Esophagus squamous epithelium (tissue), 5 donors: ENCODE measurements at regions not wholly inside any gene's neighbourhood (a gene's known extent, or its start where the extent isn't known, plus 50 kb on each side); places are given as distances from the start of the nearest gene placed in this dataset.

Experiments used
- DNase-seq: peaks from one replicate; lab custom pipeline; 2025; lab: John Stamatoyannopoulos, UW
- H3K27ac ChIP-seq, 4 donors: fragments of 200-600 bp; sonication (generic); one replicate each; pipeline ENCODE4 v1.5.1; 2016 to 2019; ENCODE audit warnings: mild to moderate bottlenecking in 1 of 4
- H3K27me3 ChIP-seq, 4 donors: fragments of 200-600 bp; sonication (generic); 1 replicate in 3 of 4; 2 replicates in 1 of 4; pipeline versions ENCODE4 v1.5.1 to v1.6.0; 2017 to 2021; ENCODE audit warnings: antibody characterized with exemption in 1 of 4
- H3K36me3 ChIP-seq, 3 donors: fragments of 200-600 bp; sonication (generic); one replicate each; pipeline ENCODE4 v1.5.1; 2016 to 2019
- H3K4me1 ChIP-seq, 3 donors: fragments of 200-600 bp; sonication (generic); one replicate each; pipeline ENCODE4 v1.5.1; 2017 to 2019
- H3K4me3 ChIP-seq, 4 donors: fragments of 200-600 bp; sonication (generic); 1 replicate in 3 of 4; 2 replicates in 1 of 4; pipeline ENCODE4 v1.5.1; 2016 to 2019; ENCODE audit warnings: mild to moderate bottlenecking in 2 of 4, moderate library complexity in 1 of 4
- H3K9me3 ChIP-seq, 3 donors: fragments of 200-600 bp; sonication (generic); one replicate each; pipeline ENCODE4 v1.5.1; 2016 to 2019
- CTCF ChIP-seq, 6 experiments: fragments of 450-650 bp in 4 of 6; fragments of 200-600 bp in 2 of 6; sonication (generic) in 2 of 6; IDR thresholded peaks; one replicate each; pipeline ENCODE4 v1.5.1; 2016 to 2019; ENCODE audit warnings: antibody characterized with exemption in 6 of 6, mild to moderate bottlenecking in 4 of 6, moderate library complexity in 4 of 6
- POLR2A ChIP-seq, 4 donors: fragments of 450-650 bp; IDR thresholded peaks; one replicate each; pipeline ENCODE4 v1.6.1; 2017; ENCODE audit warnings: antibody characterized with exemption in 4 of 4, mild to moderate bottlenecking in 4 of 4, moderate library complexity in 3 of 4
- WGBS, 2 donors: methylation state at CpG; one replicate each; pipeline ENCODE4 v1.1.5; 2018; 5-methylcytosine and 5-hydroxymethylcytosine counted together
- intact Hi-C: fragments of 100-400 bp; cut with DNase I; formaldehyde crosslinking; loops from one replicate; pipeline ENCODE4 v1.15.0; 2022
- donor health status: DM: yes; HTN: yes; CAD: no.

GRCh38 chr6:92473056-92473455 lies 946.3 kb downstream of the EPHA7 start:
- TF ChIP-seq POLR2A (IDR thresholded peaks at IDR 0.05) (no peak), CTCF (IDR thresholded peaks at IDR 0.05) (no peak)
- Histone ChIP-seq H3K27ac (no peak overlapping the region), H3K4me3 (no peak overlapping the region), H3K27me3 (no peaks in the 10 kb centered on the region), H3K9me3 (no peaks in the 10 kb centered on the region), H3K4me1 (no peaks in the 10 kb centered on the region), H3K36me3 (no peaks in the 10 kb centered on the region)
- intact Hi-C loops: no loop called here
- DNase-seq: no peak

- Histone ChIP-seq H3K4me3 (no peak overlapping the region), H3K27ac (no peak overlapping the region), H3K27me3 (no peaks in the 10 kb centered on the region), H3K4me1 (no peaks in the 10 kb centered on the region), H3K9me3 (peaks cover 0 to 14% (median 0%) of the 10 kb centered on the region in 3 donors), H3K36me3 (no peaks in the 10 kb centered on the region)
- 65 to 76% methylated on average over 4 of the region's 4 CpGs for WGBS, 2 donors
- intact Hi-C loops: no loop called here
- no peak for DNase-seq
- TF ChIP-seq POLR2A (IDR thresholded peaks at IDR 0.05) (no peak), CTCF (IDR thresholded peaks at IDR 0.05) (no peak)
Observed at GRCh38 chr6:92469186-92469828, 950.1 kb downstream of the EPHA7 start.

- intact Hi-C loops: no loop called here
- no peaks in the 10 kb centered on the region for H3K4me1 ChIP-seq
- no peaks in the 10 kb centered on the region for H3K36me3 ChIP-seq
- peaks cover 0 to 14% (median 0%) of the 10 kb centered on the region in 3 donors for H3K9me3 ChIP-seq
- no peak for TF ChIP-seq POLR2A (IDR thresholded peaks at IDR 0.05)
- no peak for TF ChIP-seq CTCF (IDR thresholded peaks at IDR 0.05)
- H3K27ac ChIP-seq: no peak overlapping the region
- H3K27me3 ChIP-seq: no peaks in the 10 kb centered on the region
- H3K4me3 ChIP-seq: no peak overlapping the region
- no peak for DNase-seq
Observed at GRCh38 chr6:92468066-92468465, 951.3 kb downstream of the EPHA7 start.

GRCh38 chr6:92460133-92460532 lies 959.2 kb downstream of the EPHA7 start:
- H3K9me3 ChIP-seq: peaks cover 0 to 5% (median 0%) of the 10 kb centered on the region in 3 donors
- TF ChIP-seq POLR2A (IDR thresholded peaks at IDR 0.05) (no peak), CTCF (IDR thresholded peaks at IDR 0.05) (no peak)
- intact Hi-C loops: no loop called here
- H3K27ac ChIP-seq: no peak overlapping the region
- no peak overlapping the region for H3K4me3 ChIP-seq
- no peaks in the 10 kb centered on the region for H3K27me3 ChIP-seq
- no peaks in the 10 kb centered on the region for H3K4me1 ChIP-seq
- WGBS, 2 donors: 46 to 54% methylated on average over 2 of the region's 2 CpGs
- H3K36me3 ChIP-seq: no peaks in the 10 kb centered on the region
- no peak for DNase-seq

GRCh38 chr6:92459606-92460005 lies 959.8 kb downstream of the EPHA7 start:
- Histone ChIP-seq H3K4me3 (no peak overlapping the region), H3K27ac (no peak overlapping the region), H3K4me1 (no peaks in the 10 kb centered on the region), H3K27me3 (no peaks in the 10 kb centered on the region), H3K9me3 (no peaks in the 10 kb centered on the region), H3K36me3 (no peaks in the 10 kb centered on the region)
- intact Hi-C loops: no loop called here
- no peak for DNase-seq
- whole genome bisulfite sequencing, 2 donors: 0 to 12% methylated on average over 1 of the region's 1 CpG
- TF ChIP-seq POLR2A (IDR thresholded peaks at IDR 0.05) (no peak), CTCF (IDR thresholded peaks at IDR 0.05) (no peak)
